ENCODE measurements at regions not wholly inside any gene's neighbourhood (a gene's known extent, or its start where the extent isn't known, plus 50 kb on each side); places are given as distances from the start of the nearest gene placed in this dataset.

- no peak overlapping the region for H3K4me3 Mint-ChIP-seq
- no peaks in the 10 kb centered on the region for H3K9me3 Mint-ChIP-seq
- H3K27ac Mint-ChIP-seq: no peak overlapping the region
- ATAC-seq: no peak
- H3K36me3 Mint-ChIP-seq: no peaks in the 10 kb centered on the region
- H3K4me1 Mint-ChIP-seq (ENCODE audit: low read depth in 2 of 2): no peaks in the 10 kb centered on the region
- peaks cover 23 to 45% of the 10 kb centered on the region in 2 donors for H3K27me3 Mint-ChIP-seq
- no peak for DNase-seq (ENCODE audit: low spot score)
Measured at GRCh38 chr17:34091975-34092374, 163.1 kb upstream of the CCL2 start.

GRCh38 chr17:34095106-34095505 is 160.0 kb upstream of the CCL2 start:
- Mint-ChIP-seq H3K9me3 (no peaks in the 10 kb centered on the region), H3K36me3 (no peaks in the 10 kb centered on the region), H3K4me3 (no peak overlapping the region), H3K27ac (no peak overlapping the region), H3K4me1 (ENCODE audit: low read depth in 2 of 2) (no peaks in the 10 kb centered on the region), H3K27me3 (peaks cover 27 to 52% of the 10 kb centered on the region in 2 donors)
- no peak for ATAC-seq
- DNase-seq (ENCODE audit: low spot score): no peak

- DNase-seq (ENCODE audit: low spot score) (no peak), ATAC-seq (no peak)
- H3K36me3 Mint-ChIP-seq: no peaks in the 10 kb centered on the region
- H3K4me1 Mint-ChIP-seq (ENCODE audit: low read depth in 2 of 2): no peaks in the 10 kb centered on the region
- H3K27me3 Mint-ChIP-seq: peaks cover 20 to 43% of the 10 kb centered on the region in 2 donors
- no peak overlapping the region for H3K27ac Mint-ChIP-seq
- H3K4me3 Mint-ChIP-seq: no peak overlapping the region
- H3K9me3 Mint-ChIP-seq: no peaks in the 10 kb centered on the region
Measured at GRCh38 chr17:34098699-34099098, 156.4 kb upstream of the CCL2 start.

GRCh38 chr17:34099859-34100515 is 155.1 kb upstream of the CCL2 start:
- no peak for DNase-seq (ENCODE audit: low spot score)
- H3K36me3 Mint-ChIP-seq: no peaks in the 10 kb centered on the region
- peaks cover 20 to 43% of the 10 kb centered on the region in 2 donors for H3K27me3 Mint-ChIP-seq

GRCh38 chr17:34107019-34107418 is 148.1 kb upstream of the CCL2 start:
- Mint-ChIP-seq H3K27me3 (peaks cover 21 to 43% of the 10 kb centered on the region in 2 donors), H3K4me1 (ENCODE audit: low read depth in 2 of 2) (no peaks in the 10 kb centered on the region), H3K9me3 (no peaks in the 10 kb centered on the region), H3K27ac (no peak overlapping the region), H3K4me3 (no peak overlapping the region), H3K36me3 (no peaks in the 10 kb centered on the region)
- DNase-seq (ENCODE audit: low spot score) (no peak), ATAC-seq (no peak)

More at GRCh38 chr17:34099859-34100515, 155.1 kb upstream of the CCL2 start:
- no peak for ATAC-seq
- no peak overlapping the region for H3K4me3 Mint-ChIP-seq
- no peak overlapping the region for H3K27ac Mint-ChIP-seq
- H3K9me3 Mint-ChIP-seq: no peaks in the 10 kb centered on the region
- H3K4me1 Mint-ChIP-seq (ENCODE audit: low read depth in 2 of 2): no peaks in the 10 kb centered on the region

- Mint-ChIP-seq H3K27me3 (peaks cover 34 to 65% of the 10 kb centered on the region in 2 donors), H3K9me3 (no peaks in the 10 kb centered on the region)
- ATAC-seq: no peak
Measured at GRCh38 chr17:34110315-34110714, 144.8 kb upstream of the CCL2 start.

GRCh38 chr17:34113089-34113488 is 142.0 kb upstream of the CCL2 start:
- H3K27ac Mint-ChIP-seq: no peak overlapping the region
- peaks cover 32 to 63% of the 10 kb centered on the region in 2 donors for H3K27me3 Mint-ChIP-seq
- H3K4me3 Mint-ChIP-seq: no peak overlapping the region
- H3K4me1 Mint-ChIP-seq (ENCODE audit: low read depth in 2 of 2): no peaks in the 10 kb centered on the region
- ATAC-seq (no peak), DNase-seq (ENCODE audit: low spot score) (no peak)
- no peaks in the 10 kb centered on the region for H3K9me3 Mint-ChIP-seq
- no peaks in the 10 kb centered on the region for H3K36me3 Mint-ChIP-seq

More at GRCh38 chr17:34110315-34110714, 144.8 kb upstream of the CCL2 start:
- H3K27ac Mint-ChIP-seq: no peak overlapping the region
- no peaks in the 10 kb centered on the region for H3K36me3 Mint-ChIP-seq
- H3K4me3 Mint-ChIP-seq: no peak overlapping the region
- no peaks in the 10 kb centered on the region for H3K4me1 Mint-ChIP-seq (ENCODE audit: low read depth in 2 of 2)
- no peak for DNase-seq (ENCODE audit: low spot score)

GRCh38 chr17:34114174-34114573 is 140.9 kb upstream of the CCL2 start:
- DNase-seq (ENCODE audit: low spot score) (no peak), ATAC-seq (no peak)
- Mint-ChIP-seq H3K4me1 (ENCODE audit: low read depth in 2 of 2) (no peaks in the 10 kb centered on the region), H3K4me3 (no peak overlapping the region), H3K9me3 (no peaks in the 10 kb centered on the region), H3K27me3 (peaks cover 30 to 55% of the 10 kb centered on the region in 2 donors), H3K36me3 (no peaks in the 10 kb centered on the region), H3K27ac (no peak overlapping the region)

- Mint-ChIP-seq H3K4me1 (ENCODE audit: low read depth in 2 of 2) (no peaks in the 10 kb centered on the region), H3K27me3 (peaks cover 30 to 59% of the 10 kb centered on the region in 2 donors), H3K27ac (no peak overlapping the region), H3K36me3 (no peaks in the 10 kb centered on the region), H3K4me3 (no peak overlapping the region), H3K9me3 (no peaks in the 10 kb centered on the region)
- ATAC-seq (no peak), DNase-seq (ENCODE audit: low spot score) (no peak)
Measured at GRCh38 chr17:34116306-34116705, 138.8 kb upstream of the CCL2 start.

- H3K27me3 Mint-ChIP-seq: peaks cover 36 to 65% of the 10 kb centered on the region in 2 donors
- no peaks in the 10 kb centered on the region for H3K36me3 Mint-ChIP-seq
- ATAC-seq (no peak), DNase-seq (ENCODE audit: low spot score) (no peak)
- H3K4me3 Mint-ChIP-seq: no peak overlapping the region
- H3K9me3 Mint-ChIP-seq: no peaks in the 10 kb centered on the region
- H3K27ac Mint-ChIP-seq: no peak overlapping the region
- no peaks in the 10 kb centered on the region for H3K4me1 Mint-ChIP-seq (ENCODE audit: low read depth in 2 of 2)
Measured at GRCh38 chr17:34117332-34117731, 137.8 kb upstream of the CCL2 start.

GRCh38 chr17:34117811-34118210 is 137.3 kb upstream of the CCL2 start:
- H3K27me3 Mint-ChIP-seq: peaks cover 33 to 61% of the 10 kb centered on the region in 2 donors
- H3K9me3 Mint-ChIP-seq: no peaks in the 10 kb centered on the region
- ATAC-seq (no peak), DNase-seq (ENCODE audit: low spot score) (no peak)
- H3K4me1 Mint-ChIP-seq (ENCODE audit: low read depth in 2 of 2): no peaks in the 10 kb centered on the region
- H3K36me3 Mint-ChIP-seq: no peaks in the 10 kb centered on the region
- no peak overlapping the region for H3K27ac Mint-ChIP-seq
- H3K4me3 Mint-ChIP-seq: no peak overlapping the region

GRCh38 chr17:34118564-34118963 is 136.5 kb upstream of the CCL2 start:
- no peak for ATAC-seq
- Mint-ChIP-seq H3K27ac (no peak overlapping the region), H3K36me3 (no peaks in the 10 kb centered on the region), H3K27me3 (peaks cover 27 to 53% of the 10 kb centered on the region in 2 donors), H3K4me1 (ENCODE audit: low read depth in 2 of 2) (no peaks in the 10 kb centered on the region), H3K4me3 (no peak overlapping the region), H3K9me3 (no peaks in the 10 kb centered on the region)
- DNase-seq (ENCODE audit: low spot score): no peak

- H3K27me3 Mint-ChIP-seq: peaks cover 24 to 51% of the 10 kb centered on the region in 2 donors
- no peak overlapping the region for H3K4me3 Mint-ChIP-seq
- no peak overlapping the region for H3K27ac Mint-ChIP-seq
- H3K36me3 Mint-ChIP-seq: no peaks in the 10 kb centered on the region
- no peaks in the 10 kb centered on the region for H3K9me3 Mint-ChIP-seq
- ATAC-seq: no peak
- no peak for DNase-seq (ENCODE audit: low spot score)
- no peaks in the 10 kb centered on the region for H3K4me1 Mint-ChIP-seq (ENCODE audit: low read depth in 2 of 2)
Measured at GRCh38 chr17:34121311-34121710, 133.8 kb upstream of the CCL2 start.

GRCh38 chr17:34122515-34122914 is 132.6 kb upstream of the CCL2 start:
- Mint-ChIP-seq H3K4me1 (ENCODE audit: low read depth in 2 of 2) (no peaks in the 10 kb centered on the region), H3K36me3 (no peaks in the 10 kb centered on the region), H3K27ac (no peak overlapping the region), H3K9me3 (no peaks in the 10 kb centered on the region), H3K27me3 (peaks cover 17 to 45% of the 10 kb centered on the region in 2 donors), H3K4me3 (no peak overlapping the region)
- DNase-seq (ENCODE audit: low spot score) (no peak), ATAC-seq (no peak)

- no peak for ATAC-seq
- Mint-ChIP-seq H3K4me3 (no peak overlapping the region), H3K27me3 (peaks cover 17 to 44% of the 10 kb centered on the region in 2 donors), H3K9me3 (no peaks in the 10 kb centered on the region), H3K4me1 (ENCODE audit: low read depth in 2 of 2) (no peaks in the 10 kb centered on the region), H3K36me3 (no peaks in the 10 kb centered on the region), H3K27ac (no peak overlapping the region)
- DNase-seq (ENCODE audit: low spot score): no peak
Measured at GRCh38 chr17:34125010-34125409, 130.1 kb upstream of the CCL2 start.
